WERI-Rb-1 (cell line): ENCODE measurements at regions not wholly inside any gene's neighbourhood (a gene's known extent, or its start where the extent isn't known, plus 50 kb on each side); places are given as distances from the start of the nearest gene placed in this dataset.

Experiments
- DNase-seq: peaks from one replicate; pipeline ENCODE4 v3.0.0-alpha.2; 2020
- H3K27ac ChIP-seq: fragments of 250-450 bp; sonication (Bioruptor Pico); 2 replicates; pipeline ENCODE4 v1.5.1; 2020; ENCODE audit warnings: mild to moderate bottlenecking, moderate library complexity
- H3K27me3 ChIP-seq: fragments of 250-450 bp; sonication (Bioruptor Pico); 2 replicates; pipeline ENCODE4 v1.5.1; 2021; ENCODE audit warnings: mild to moderate bottlenecking, low read depth, moderate library complexity; ENCODE audit not compliant: insufficient read depth, severe bottlenecking
- H3K36me3 ChIP-seq: fragments of 250-450 bp; sonication (Bioruptor Pico); 2 replicates; pipeline ENCODE4 v1.5.1; 2020; ENCODE audit warnings: mild to moderate bottlenecking, moderate library complexity
- H3K4me3 ChIP-seq: 2 replicates; pipeline ENCODE4 v1.5.1; 2011; ENCODE audit warnings: low read depth, mild to moderate bottlenecking, control low read depth, low read length
- H3K9me3 ChIP-seq: fragments of 250-450 bp; sonication (Bioruptor Pico); 2 replicates; pipeline ENCODE4 v1.5.1; 2021; ENCODE audit warnings: mild to moderate bottlenecking, moderate library complexity; ENCODE audit not compliant: severe bottlenecking
- TF ChIP-seq, protein P1 (sequence below): IDR thresholded peaks from 2 replicates; pipeline ENCODE4 v1.5.1; 2011; ENCODE audit warnings: low read depth, mild to moderate bottlenecking, control low read depth, inconsistent platforms, low read length

DNA sequence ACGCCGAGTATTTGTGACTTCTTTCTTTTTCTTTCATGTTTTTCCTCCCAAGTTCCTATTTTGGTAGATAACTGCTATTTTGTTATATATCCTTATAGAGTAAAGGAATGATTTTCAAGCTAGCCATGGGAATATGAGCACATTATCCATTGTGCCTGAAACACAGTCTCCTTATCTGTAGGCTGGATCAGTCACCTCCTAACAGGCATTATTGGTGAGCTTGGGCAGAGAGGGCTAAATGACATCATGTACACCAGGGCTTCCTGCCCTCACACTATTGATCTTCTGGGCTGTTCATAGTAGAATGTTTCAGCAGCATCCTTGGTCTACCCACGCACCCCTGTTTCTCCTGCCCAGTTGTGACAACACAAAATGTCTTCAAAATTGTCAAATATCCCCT, 88.1 kb upstream of the CTBP2 start:
- Histone ChIP-seq H3K9me3 (peaks cover 11% of the 10 kb centered on the region), H3K36me3 (no peaks in the 10 kb centered on the region), H3K27me3 (peaks cover 34% of the 10 kb centered on the region), H3K27ac (no peak overlapping the region), H3K4me3 (no peak overlapping the region)
- TF ChIP-seq, protein P1, sequence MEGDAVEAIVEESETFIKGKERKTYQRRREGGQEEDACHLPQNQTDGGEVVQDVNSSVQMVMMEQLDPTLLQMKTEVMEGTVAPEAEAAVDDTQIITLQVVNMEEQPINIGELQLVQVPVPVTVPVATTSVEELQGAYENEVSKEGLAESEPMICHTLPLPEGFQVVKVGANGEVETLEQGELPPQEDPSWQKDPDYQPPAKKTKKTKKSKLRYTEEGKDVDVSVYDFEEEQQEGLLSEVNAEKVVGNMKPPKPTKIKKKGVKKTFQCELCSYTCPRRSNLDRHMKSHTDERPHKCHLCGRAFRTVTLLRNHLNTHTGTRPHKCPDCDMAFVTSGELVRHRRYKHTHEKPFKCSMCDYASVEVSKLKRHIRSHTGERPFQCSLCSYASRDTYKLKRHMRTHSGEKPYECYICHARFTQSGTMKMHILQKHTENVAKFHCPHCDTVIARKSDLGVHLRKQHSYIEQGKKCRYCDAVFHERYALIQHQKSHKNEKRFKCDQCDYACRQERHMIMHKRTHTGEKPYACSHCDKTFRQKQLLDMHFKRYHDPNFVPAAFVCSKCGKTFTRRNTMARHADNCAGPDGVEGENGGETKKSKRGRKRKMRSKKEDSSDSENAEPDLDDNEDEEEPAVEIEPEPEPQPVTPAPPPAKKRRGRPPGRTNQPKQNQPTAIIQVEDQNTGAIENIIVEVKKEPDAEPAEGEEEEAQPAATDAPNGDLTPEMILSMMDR, result no peak
- no peak for DNase-seq

DNA sequence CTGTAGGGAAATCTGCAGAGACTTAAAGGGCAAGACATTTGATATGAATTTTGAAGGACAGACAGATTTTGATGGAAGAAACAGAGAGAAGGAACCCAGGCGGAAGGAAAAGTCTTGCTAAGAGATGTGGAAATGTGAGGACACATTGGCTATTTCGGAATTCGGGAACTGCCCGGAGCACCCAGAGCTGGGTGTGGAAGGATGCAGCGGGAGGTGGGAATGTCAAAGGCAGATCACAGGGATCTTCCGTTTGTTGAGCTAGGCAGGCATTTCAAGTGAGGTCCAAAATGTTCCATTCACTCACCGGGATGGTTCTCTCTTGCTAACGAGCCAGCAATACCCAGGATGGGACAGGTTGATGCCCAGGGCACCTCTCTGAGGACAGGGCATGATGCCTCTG, 87.2 kb upstream of the CTBP2 start:
- Histone ChIP-seq H3K4me3 (no peak overlapping the region), H3K27ac (no peak overlapping the region), H3K27me3 (peaks cover 38% of the 10 kb centered on the region), H3K36me3 (no peaks in the 10 kb centered on the region), H3K9me3 (peaks cover 11% of the 10 kb centered on the region)
- TF ChIP-seq, protein P1, result no peak
- DNase-seq, result no peak

DNA sequence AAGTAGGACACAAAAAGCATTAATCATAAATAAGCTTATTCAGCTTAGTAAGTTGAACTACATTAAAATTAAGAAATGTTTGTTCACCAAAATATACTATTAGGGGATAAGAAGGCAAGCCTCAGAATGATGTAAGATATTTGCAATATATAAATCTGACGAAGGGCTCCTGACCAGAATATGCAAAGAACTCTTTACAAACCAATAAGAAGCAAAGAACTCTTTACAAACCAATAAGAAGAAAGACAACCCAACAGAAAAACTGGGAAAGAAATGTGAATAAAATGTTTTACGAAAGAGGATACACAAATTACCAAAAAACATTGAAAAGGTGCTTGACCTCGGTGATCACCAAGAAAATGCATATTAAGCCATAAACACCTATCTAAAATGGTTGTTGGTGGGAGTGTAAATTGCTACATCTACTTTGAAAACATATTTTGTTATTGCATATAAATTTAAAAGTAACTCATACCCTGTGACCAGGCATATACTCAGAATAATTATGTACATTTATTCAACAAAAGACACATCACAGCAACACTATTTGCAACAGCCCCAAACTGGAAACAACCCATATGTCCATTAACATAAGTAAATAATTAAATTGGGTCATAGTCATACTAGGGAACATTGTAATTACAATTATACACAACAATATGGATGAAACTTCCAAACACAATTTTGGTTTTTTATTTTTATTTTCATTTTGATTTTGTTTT, 83.3 kb upstream of the CTBP2 start:
- peaks cover under 1% of the 10 kb centered on the region for H3K9me3 ChIP-seq
- H3K27me3 ChIP-seq, result peaks cover 35% of the 10 kb centered on the region
- H3K36me3 ChIP-seq, result no peaks in the 10 kb centered on the region
- H3K27ac ChIP-seq, result no peak overlapping the region
- TF ChIP-seq, protein P1, result no peak
- no peak overlapping the region for H3K4me3 ChIP-seq
- DNase-seq, result no peak

DNA sequence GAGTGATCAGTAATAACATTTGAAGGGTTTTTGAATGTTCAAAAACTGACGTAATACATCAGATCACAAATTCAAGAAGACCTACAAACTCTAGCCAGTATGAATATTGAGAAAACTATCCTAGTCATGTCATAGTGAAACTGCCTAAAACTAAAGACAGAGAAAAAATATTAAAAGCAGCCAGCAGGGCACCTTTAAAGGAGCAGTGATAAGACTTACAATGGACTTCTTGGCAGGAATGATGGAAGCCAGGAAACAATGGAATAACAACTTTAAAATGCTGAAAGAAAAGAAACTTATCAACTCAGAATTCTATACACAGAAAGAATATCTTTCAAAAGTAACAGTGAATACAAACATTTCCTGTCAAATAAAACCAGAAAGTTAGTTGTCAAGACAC, 78.3 kb upstream of the CTBP2 start:
- H3K36me3 ChIP-seq, result no peaks in the 10 kb centered on the region
- TF ChIP-seq, protein P1, result no peak
- peaks cover 14% of the 10 kb centered on the region for H3K27me3 ChIP-seq
- H3K4me3 ChIP-seq, result no peak overlapping the region
- H3K27ac ChIP-seq, result no peak overlapping the region
- no peak for DNase-seq
- peaks cover 3% of the 10 kb centered on the region for H3K9me3 ChIP-seq

DNA sequence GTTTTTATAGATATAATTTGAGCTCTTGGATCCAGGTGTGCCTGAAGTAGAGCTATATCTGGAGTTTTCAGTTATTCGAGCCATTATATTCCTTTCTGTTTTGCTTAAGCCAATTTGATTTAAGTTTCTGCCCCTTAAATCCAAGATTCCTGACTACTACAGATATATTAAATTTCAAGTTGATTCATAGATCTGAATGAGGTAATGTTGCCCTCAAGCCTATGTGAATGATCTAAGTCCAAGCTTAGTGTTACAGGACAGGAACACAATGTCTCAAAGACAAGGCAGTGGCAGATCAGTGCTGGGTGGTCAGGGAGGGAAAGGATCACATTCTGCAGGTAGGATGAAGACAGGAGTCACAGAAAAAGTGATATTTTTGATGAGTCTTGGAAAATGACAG, 75.7 kb upstream of the CTBP2 start:
- no peaks in the 10 kb centered on the region for H3K36me3 ChIP-seq
- DNase-seq, result no peak
- H3K27me3 ChIP-seq, result peaks cover 20% of the 10 kb centered on the region
- H3K4me3 ChIP-seq, result no peak overlapping the region
- TF ChIP-seq, protein P1, result no peak
- peaks cover 3% of the 10 kb centered on the region for H3K9me3 ChIP-seq
- H3K27ac ChIP-seq, result no peak overlapping the region
